DMS 273 (cell line): ENCODE measurements at regions not wholly inside any gene's neighbourhood (a gene's known extent, or its start where the extent isn't known, plus 50 kb on each side); places are given as distances from the start of the nearest gene placed in this dataset.

ENCODE experiments used
- DNase-seq: peaks from one replicate; lab custom pipeline; 2025; ENCODE audit not compliant: unreplicated experiment; lab: John Stamatoyannopoulos, UW

GRCh38 chr13:99652141-99652540 is 150.9 kb downstream of the TM9SF2 start:
- no peak for DNase-seq

GRCh38 chr13:99651016-99651415 is 149.7 kb downstream of the TM9SF2 start:
- DNase-seq, result no peak

GRCh38 chr13:99650410-99650809 is 149.1 kb downstream of the TM9SF2 start:
- no peak for DNase-seq

GRCh38 chr13:99648927-99649326 is 147.7 kb downstream of the TM9SF2 start:
- no peak for DNase-seq

GRCh38 chr13:99648066-99648665 is 146.9 kb downstream of the TM9SF2 start:
- no peak for DNase-seq

- no peak for DNase-seq
Measured at GRCh38 chr13:99647596-99647985, 146.3 kb downstream of the TM9SF2 start.

- DNase-seq, result no peak
Measured at GRCh38 chr13:99646866-99647595, 145.8 kb downstream of the TM9SF2 start.

- no peak for DNase-seq
Measured at GRCh38 chr13:99642841-99643240, 141.6 kb downstream of the TM9SF2 start.

- no peak for DNase-seq
Measured at GRCh38 chr13:99642006-99642405, 140.7 kb downstream of the TM9SF2 start.

- no peak for DNase-seq
Measured at GRCh38 chr13:99640260-99640659, 139.0 kb downstream of the TM9SF2 start.

- DNase-seq, result no peak
Measured at GRCh38 chr13:99639126-99639525, 137.9 kb downstream of the TM9SF2 start.

- no peak for DNase-seq
Measured at GRCh38 chr13:99636728-99637353, 135.6 kb downstream of the TM9SF2 start.

- no peak for DNase-seq
Measured at GRCh38 chr13:99636306-99636705, 135.0 kb downstream of the TM9SF2 start.

- DNase-seq, result no peak
Measured at GRCh38 chr13:99634672-99635071, 133.4 kb downstream of the TM9SF2 start.

- no peak for DNase-seq
Measured at GRCh38 chr13:99630269-99630898, 129.1 kb downstream of the TM9SF2 start.

GRCh38 chr13:99629641-99630040 is 128.4 kb downstream of the TM9SF2 start:
- no peak for DNase-seq

GRCh38 chr13:99628442-99628841 is 127.2 kb downstream of the TM9SF2 start:
- no peak for DNase-seq

GRCh38 chr13:99626461-99627082 is 125.3 kb downstream of the TM9SF2 start:
- no peak for DNase-seq

- no peak for DNase-seq
Measured at GRCh38 chr13:99624936-99625540, 123.8 kb downstream of the TM9SF2 start.

- DNase-seq, result no peak
Measured at GRCh38 chr13:99620806-99621205, 119.5 kb downstream of the TM9SF2 start.

GRCh38 chr13:99619207-99619606 is 117.9 kb downstream of the TM9SF2 start:
- no peak for DNase-seq
